ENCODE measurements at regions not wholly inside any gene's neighbourhood (a gene's known extent, or its start where the extent isn't known, plus 50 kb on each side); places are given as distances from the start of the nearest gene placed in this dataset.

DNA sequence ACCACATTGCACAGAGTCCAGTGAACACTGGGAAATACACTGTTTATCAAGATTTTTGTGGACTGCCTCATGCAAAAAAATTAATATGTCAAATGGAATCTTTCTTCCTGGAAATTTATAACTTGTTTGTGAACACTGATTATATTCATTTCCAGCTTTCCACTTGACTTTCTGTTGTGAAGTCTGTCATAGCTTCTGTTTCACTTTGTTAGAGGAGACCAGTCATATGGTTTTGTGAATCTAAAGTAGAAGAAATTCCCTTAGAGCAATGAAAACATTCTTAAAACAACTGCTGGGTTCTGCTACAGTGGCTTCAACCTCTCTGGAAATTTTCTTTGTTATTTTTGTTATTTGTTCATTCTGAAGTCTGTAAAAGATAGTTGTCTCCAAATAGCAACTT, 349.5 kb upstream of the NFE2L3 start:
- intact Hi-C loops (cut with micrococcal nuclease), result no loop called here
- no peak for DNase-seq
- no peak overlapping the region for H3K27ac ChIP-seq (replicated peaks)
- no peaks in the 10 kb centered on the region for H3K27me3 ChIP-seq (ENCODE audit: low read depth)
- no peaks in the 10 kb centered on the region for H3K4me1 ChIP-seq
- H3K9me3 ChIP-seq (replicated peaks), result no peaks in the 10 kb centered on the region
- no peaks in the 10 kb centered on the region for H3K36me3 ChIP-seq
- TF ChIP-seq, protein P1, sequence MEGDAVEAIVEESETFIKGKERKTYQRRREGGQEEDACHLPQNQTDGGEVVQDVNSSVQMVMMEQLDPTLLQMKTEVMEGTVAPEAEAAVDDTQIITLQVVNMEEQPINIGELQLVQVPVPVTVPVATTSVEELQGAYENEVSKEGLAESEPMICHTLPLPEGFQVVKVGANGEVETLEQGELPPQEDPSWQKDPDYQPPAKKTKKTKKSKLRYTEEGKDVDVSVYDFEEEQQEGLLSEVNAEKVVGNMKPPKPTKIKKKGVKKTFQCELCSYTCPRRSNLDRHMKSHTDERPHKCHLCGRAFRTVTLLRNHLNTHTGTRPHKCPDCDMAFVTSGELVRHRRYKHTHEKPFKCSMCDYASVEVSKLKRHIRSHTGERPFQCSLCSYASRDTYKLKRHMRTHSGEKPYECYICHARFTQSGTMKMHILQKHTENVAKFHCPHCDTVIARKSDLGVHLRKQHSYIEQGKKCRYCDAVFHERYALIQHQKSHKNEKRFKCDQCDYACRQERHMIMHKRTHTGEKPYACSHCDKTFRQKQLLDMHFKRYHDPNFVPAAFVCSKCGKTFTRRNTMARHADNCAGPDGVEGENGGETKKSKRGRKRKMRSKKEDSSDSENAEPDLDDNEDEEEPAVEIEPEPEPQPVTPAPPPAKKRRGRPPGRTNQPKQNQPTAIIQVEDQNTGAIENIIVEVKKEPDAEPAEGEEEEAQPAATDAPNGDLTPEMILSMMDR (IDR thresholded peaks at IDR 0.05; ENCODE audit: borderline replicate concordance), result no peak
- H3K4me3 ChIP-seq, result no peak overlapping the region

DNA sequence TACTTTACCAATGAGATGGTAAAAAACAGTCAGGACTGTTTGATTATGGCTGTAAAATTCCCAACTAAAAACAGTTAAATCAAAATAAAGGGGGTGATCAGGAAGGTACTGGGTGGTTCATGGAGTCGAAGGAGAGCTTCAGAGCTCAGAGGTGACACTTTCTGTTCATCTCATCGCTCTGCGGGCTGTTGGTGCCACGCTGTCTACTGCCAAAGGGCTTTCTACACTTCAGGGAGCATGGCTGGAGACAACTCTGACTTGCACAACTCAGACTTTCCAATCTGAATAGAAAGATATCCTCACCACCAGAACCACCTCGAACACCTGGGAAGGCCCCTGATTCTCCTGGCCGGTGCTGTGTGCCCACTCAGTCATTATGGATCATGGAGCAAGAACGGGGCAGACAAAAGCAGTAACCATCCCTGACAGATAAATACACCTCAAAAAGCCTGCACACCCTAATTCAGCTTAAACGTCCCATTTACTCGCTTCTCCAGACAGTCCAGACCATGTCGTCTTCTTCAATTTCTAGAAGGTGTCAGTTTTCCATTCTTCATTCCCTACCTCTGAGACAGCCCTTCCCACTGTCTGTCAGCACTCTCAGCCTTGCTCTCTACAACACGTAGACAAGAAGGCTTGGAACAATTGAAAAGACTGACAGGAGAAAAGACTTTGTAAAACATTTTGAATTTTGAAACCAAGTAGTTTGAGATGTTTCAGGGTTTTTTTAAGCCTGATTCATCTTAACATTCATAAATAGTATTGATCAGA, 348.7 kb upstream of the NFE2L3 start:
- Histone ChIP-seq H3K27ac (replicated peaks) (no peak overlapping the region), H3K9me3 (replicated peaks) (no peaks in the 10 kb centered on the region), H3K36me3 (no peaks in the 10 kb centered on the region), H3K27me3 (ENCODE audit: low read depth) (peaks cover 4% of the 10 kb centered on the region), H3K4me1 (no peaks in the 10 kb centered on the region), H3K4me3 (no peak overlapping the region)
- intact Hi-C loops (cut with micrococcal nuclease), result no loop called here
- no peak for DNase-seq
- TF ChIP-seq, protein P1 (IDR thresholded peaks at IDR 0.05; ENCODE audit: borderline replicate concordance), result no peak

DNA sequence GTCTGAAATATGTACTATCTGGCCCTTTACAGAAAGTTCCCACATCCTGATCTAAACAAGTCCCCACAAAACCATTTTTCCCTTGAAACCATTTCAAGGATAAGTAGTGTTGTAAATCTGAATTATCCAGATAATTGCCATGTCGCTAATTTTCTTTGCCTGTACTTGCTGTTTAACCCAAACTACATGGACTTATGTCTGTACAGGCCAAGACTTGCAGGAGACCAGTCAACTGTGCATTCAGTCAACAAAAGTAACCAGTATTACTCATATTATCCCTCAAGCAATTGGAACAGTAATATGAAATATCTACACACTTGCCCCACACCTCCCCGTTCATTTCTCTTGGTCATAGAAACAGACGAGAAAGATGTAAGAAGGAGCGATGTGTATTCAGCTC, 347.8 kb upstream of the NFE2L3 start:
- intact Hi-C loops (cut with micrococcal nuclease), result no loop called here
- Histone ChIP-seq H3K36me3 (no peaks in the 10 kb centered on the region), H3K9me3 (replicated peaks) (no peaks in the 10 kb centered on the region), H3K27me3 (ENCODE audit: low read depth) (peaks cover 4% of the 10 kb centered on the region), H3K27ac (replicated peaks) (no peak overlapping the region), H3K4me3 (no peak overlapping the region), H3K4me1 (no peaks in the 10 kb centered on the region)
- DNase-seq, result no peak
- TF ChIP-seq, protein P1 (IDR thresholded peaks at IDR 0.05; ENCODE audit: borderline replicate concordance), result no peak

DNA sequence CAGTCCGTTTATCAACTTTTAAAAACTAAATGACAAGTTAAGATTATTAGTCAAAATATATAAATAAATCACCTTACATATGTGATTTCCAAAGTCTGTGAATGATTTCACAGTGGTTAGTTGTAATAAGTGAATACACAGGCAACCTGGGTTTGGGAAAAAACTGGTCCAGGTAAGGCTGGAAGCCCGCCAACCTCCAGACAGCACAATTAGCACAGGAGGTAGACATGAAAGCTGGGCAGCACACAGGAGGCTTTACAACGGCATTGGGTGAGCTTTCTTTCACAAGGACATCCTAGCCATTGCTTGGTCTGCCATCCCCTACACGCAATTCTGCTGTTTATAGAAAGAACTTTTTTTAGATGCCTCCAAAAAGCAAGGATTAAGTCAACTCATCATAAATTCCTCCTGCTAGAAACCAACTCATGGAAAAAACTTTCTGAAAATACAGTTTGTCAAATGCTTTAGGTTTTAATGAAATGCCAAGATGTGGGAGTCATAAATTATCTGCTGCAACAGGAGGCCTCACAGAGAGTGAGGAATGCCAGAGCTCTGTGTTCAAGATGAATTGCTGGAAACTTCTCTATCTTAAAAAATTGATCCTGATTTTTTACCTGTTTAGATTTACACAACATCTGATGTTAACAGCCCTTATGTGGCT, 346.8 kb upstream of the NFE2L3 start:
- H3K4me3 ChIP-seq, result no peak overlapping the region
- no peak overlapping the region for H3K27ac ChIP-seq (replicated peaks)
- no peaks in the 10 kb centered on the region for H3K9me3 ChIP-seq (replicated peaks)
- intact Hi-C loops (cut with micrococcal nuclease), result no loop called here
- TF ChIP-seq, protein P1 (IDR thresholded peaks at IDR 0.05; ENCODE audit: borderline replicate concordance), result no peak
- no peaks in the 10 kb centered on the region for H3K4me1 ChIP-seq
- no peak for DNase-seq
- H3K27me3 ChIP-seq (ENCODE audit: low read depth), result peaks cover 4% of the 10 kb centered on the region
- H3K36me3 ChIP-seq, result no peaks in the 10 kb centered on the region

DNA sequence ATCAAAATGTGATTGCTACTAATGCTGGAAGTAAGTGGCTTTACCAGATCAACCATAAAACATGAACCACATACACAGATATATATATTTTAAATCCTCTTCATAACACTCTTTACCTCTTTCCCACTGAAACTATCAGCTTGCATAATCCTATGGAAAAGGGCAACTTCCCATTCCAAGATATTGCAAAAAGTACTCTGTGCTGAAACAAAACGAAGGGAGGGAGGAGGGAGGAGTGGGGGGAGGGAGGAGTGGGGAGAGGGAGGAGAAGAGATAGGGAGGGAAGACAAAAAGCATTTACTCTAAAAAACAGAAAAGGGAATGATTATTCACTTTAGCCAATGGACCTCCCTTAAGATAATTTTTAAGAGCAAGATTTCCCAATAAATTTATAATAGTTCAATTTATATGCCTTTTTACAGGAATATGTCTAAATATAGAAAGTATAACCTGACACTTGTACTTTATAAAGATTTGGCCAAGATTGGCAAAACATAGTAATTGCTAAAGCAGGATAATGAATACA, 344.8 kb upstream of the NFE2L3 start:
- intact Hi-C loops (cut with micrococcal nuclease), result no loop called here
- TF ChIP-seq, protein P1 (IDR thresholded peaks at IDR 0.05; ENCODE audit: borderline replicate concordance), result no peak
- H3K36me3 ChIP-seq, result no peaks in the 10 kb centered on the region
- no peak overlapping the region for H3K4me3 ChIP-seq
- no peaks in the 10 kb centered on the region for H3K9me3 ChIP-seq (replicated peaks)
- DNase-seq, result no peak
- peaks cover 4% of the 10 kb centered on the region for H3K27me3 ChIP-seq (ENCODE audit: low read depth)
- no peak overlapping the region for H3K27ac ChIP-seq (replicated peaks)
- no peaks in the 10 kb centered on the region for H3K4me1 ChIP-seq

Measured in left ventricle myocardium inferior (tissue), 1 donor.